NOMO-1 (cell line): ENCODE measurements at regions not wholly inside any gene's neighbourhood (a gene's known extent, or its start where the extent isn't known, plus 50 kb on each side); places are given as distances from the start of the nearest gene placed in this dataset.
"Not testable (repeated sequence)": the region's sequence is repeated elsewhere in the genome, so short reads cannot be mapped to it uniquely, and the experiment has no call there.

Experiments used
- DNase-seq, 2 experiments: peaks; one replicate each; lab custom pipeline; 2025; ENCODE audit not compliant: unreplicated experiment in 2 of 2; lab: John Stamatoyannopoulos, UW

- DNase-seq, result peak in 1 of 2 experiments; percentile 21
Measured at GRCh38 chr4:138113819-138114400, 128.2 kb downstream of the SLC7A11 start.

DNA sequence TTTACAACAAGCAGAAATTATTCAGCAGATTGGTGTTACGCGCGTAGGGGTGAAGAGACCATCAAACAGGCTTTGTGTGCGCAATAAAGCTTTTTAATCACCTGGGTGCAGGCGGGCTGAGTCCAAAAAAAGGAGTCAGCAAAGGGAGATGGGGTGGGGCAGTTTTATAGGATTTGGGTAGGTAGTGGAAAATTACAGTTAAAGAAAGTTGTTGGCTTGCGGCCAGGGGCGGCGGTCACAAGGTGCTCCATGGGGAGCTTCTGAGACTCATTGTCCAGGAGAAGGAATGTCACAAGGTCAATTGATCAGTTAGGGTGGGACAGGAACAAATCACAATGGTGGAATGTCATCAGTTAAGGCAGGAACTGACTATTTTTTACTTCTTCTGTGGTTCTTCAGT, 129.3 kb downstream of the SLC7A11 start:
- DNase-seq, result not testable (repeated sequence)

GRCh38 chr4:138112389-138112788, 129.8 kb downstream of the SLC7A11 start:
- DNase-seq, result no peak

- no peak for DNase-seq
Measured at GRCh38 chr4:138111462-138112000, 130.6 kb downstream of the SLC7A11 start.

- no peak for DNase-seq
Measured at GRCh38 chr4:138110815-138111214, 131.3 kb downstream of the SLC7A11 start.

- no peak for DNase-seq
Measured at GRCh38 chr4:138107023-138107422, 135.1 kb downstream of the SLC7A11 start.

- no peak for DNase-seq
Measured at GRCh38 chr4:138105331-138105730, 136.8 kb downstream of the SLC7A11 start.

- no peak for DNase-seq
Measured at GRCh38 chr4:138104284-138104680, 137.9 kb downstream of the SLC7A11 start.

DNA sequence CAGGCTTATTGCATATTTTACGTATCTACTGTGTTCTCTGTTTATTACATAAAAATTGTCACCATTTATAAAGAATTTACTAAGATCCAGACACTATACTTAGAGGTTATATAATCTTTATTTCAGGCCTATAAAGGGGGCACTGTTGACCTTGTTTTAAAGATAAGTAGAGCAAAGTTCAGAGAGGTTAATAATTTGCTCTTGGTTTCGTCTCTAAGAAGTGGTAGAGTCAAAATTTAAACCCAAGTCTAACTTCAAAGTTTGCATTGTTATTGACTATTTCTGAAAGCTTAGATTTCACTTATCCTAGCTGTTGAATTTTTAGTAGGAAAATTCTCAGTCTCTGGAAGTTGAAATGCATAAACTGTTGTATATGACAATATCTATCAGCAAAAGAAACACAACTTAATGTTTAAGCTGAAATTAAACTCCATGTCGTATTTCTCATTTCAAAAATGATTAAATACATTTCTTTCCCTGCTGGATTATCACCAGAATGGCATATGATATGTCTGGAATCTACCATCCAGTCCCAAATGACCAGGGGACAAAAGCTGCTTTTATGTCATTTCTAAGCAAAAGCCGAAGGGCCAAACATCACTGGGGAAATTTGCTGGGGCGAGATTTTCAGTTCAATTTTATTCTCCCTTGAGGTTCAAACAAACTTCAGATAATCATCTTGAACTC, 138.4 kb downstream of the SLC7A11 start:
- DNase-seq, result no peak

DNA sequence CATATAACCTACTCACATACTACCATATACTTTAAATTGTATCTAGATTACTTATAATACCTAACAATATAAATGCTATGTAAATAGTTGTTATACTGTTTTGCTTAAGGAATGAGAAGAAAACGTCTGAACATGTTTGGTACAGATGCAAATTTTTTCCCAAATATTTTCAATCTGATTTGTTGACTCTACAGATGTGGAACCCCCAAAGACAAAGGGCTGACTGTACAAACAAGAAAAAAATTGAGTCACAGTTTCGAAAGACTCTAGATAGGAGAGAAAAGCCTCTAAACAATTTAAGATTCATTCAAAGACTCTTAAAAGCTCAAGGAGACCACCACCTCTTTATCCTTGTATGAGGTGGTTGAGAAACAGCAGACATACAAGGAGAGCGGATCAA, 142.8 kb downstream of the SLC7A11 start:
- no peak for DNase-seq

GRCh38 chr4:138097912-138098600, 144.1 kb downstream of the SLC7A11 start:
- peak in 1 of 2 experiments; percentile 34 for DNase-seq

GRCh38 chr4:138096384-138097062, 145.6 kb downstream of the SLC7A11 start:
- DNase-seq, result no peak

DNA sequence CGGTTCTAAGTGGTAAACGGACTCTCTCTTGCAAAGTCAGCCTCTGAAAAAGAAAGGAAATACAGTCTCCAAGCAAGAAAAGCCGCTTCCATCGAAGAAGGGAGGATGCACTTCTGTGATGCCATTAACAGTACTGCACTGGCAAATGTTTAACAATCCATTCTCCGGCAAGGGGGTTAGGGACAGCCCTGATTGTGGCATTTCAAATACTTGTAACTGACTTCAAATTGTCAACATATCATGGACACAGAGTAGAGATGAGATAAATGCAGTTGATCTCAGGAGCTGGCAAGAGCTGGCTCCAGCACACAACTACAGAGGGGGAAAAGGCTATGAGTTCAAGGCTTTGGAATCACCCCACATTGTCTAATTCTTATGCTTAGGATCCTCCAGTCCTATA, 146.8 kb downstream of the SLC7A11 start:
- no peak for DNase-seq

DNA sequence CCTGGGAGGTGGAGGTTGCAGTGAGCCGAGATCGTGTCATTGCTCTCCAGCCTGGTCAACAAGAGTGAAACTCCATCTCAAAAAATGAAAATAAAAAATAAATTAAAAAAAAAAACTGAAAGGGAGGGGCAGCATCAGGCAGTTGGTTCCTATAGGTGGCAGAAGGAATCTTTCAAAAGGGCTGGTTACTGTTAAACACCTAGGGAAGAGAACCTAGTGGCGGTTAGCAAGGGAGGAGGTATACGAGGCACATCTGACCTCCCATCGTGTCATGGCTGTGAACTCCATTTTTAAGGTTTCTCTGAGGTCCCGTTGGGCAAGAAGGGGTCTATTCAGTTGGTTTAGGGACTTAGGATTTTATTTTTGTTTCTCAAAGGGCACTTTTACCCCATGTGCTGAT, 150.1 kb downstream of the SLC7A11 start:
- DNase-seq, result no peak

DNA sequence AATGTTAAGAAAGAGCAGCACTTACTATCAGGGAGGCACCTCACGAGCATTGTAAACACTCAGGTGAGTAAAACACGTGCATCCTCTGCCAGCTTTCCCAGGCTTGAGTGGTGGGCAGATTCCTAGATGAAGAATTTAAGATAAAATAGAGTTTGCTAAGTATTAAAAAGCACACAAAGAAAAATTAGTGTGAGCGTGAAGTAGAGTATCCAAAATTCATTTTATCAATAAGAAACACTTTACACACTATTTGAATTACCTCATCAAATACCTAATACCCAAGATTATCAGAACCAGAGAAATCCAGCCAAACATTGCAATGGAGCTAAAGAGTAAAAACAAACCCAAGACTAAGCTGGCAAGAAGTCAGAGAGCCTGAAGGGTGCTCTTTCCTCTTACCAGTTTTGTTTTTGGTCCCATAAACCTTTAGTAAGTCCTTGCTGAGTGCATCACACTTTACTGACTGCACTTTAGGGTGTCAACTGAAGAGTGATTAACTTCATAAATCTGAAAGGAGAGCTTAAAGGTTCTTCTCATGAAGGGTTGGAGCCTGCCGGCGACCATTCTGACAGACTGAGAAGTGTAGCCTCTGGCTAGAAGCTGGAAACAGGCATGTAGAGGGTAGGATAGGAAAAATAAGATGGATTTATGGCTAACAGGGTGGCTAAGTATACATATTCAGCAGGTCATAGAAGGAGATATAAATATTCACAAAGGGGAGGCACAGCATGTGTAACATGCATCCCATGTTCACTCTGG, 151.1 kb downstream of the SLC7A11 start:
- DNase-seq, result no peak

DNA sequence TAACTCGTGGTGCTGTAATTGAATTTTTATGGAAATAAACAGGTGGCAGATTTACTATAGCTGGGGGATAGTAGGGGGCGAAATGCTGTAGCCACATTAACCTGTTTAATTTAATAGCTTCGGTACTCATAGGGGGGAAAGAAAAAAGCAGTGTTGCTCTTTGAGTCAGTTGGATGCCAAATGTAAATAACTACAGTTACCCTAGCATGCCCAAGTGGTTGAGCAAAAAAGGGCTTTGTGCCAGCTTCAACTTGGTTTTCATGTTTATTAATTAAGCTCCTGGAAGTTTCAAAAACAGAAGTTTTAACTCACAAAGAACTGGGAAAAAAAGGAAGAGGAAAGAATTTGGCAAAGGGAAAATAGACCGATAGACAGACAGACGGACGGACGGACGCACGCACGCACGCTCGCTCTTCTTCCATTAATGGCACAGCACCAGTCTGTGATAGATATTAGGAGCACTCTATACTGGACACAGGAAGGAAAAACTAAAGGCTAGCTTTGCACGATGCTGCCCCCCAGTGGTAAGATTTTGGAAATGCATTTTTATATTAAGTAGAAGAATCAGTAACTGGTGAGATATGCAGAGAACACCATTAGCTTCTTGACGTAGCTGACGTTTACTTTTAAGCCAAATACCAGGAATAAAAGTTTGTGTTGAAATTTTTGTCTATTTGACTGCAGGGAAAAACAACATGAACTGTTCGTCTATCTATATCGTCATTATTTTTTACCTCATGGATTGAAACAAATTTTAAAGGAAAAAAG, 151.8 kb downstream of the SLC7A11 start:
- peak; percentile 24 to 59 for DNase-seq

DNA sequence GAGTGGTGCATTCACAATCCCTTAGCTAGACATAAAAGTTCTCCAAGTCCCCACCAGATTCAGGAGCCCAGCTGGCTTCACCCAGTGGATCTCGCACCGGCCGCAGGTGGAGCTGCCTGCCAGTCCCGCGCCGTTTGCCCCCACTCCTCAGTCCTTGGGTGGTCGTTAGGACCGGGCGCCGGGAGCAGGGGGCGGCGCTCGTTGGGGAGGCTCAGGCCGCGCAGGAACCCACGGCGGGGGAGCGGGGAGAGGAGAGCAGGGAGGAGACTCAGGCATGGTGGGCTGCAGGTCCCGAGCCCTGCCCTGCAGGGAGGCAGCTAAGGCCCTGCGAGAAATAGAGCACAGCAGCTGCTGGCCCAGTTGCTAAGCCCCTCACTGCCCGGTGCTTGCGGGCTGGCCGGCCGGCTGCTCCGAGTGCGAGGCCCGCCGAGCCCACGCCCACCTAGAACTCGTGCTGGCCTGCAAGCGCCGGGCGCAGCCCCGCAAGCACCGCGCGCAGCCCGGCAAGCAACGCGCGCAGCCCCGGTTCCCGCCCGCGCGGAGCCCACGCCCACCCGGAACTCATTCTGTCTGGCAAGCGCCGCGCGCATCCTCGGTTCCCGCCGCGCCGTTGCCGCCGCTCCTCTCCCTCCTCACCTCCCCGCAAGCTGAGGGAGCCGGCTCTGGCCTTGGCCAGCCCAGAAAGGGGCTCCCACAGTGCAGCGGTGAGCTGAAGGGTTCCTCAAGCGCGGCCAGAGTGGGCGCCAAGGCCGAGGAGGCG, 153.5 kb downstream of the SLC7A11 start:
- no peak for DNase-seq

DNA sequence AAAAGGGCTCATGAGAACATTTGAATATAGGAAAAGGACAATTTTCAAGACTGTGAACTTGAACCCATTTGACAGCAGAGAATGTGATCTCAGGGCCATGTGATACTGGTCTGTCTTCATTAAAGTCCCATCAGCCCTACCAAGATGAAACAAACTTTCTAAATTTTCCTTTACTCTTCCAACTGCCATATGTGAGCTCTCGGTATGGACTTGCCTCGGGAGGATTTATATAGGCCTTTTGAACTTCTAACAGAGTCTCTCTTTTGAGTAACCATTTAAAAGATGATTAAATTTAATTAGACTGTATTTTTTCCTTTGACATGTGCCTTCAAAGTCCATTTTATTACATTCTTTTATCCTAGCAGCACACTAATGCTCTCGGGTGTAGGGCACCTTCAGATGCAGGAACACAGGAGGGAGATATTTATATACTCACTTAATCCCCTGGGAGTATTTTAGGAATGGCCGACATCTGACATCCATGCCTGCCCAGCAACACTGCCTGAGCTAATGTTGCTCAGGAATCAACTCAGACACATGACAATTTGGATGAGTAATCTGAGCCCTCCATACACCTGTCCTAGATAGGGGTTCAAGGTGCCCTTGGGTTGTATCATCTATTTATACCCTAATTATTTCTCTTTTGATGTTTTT, 155.0 kb downstream of the SLC7A11 start:
- no peak for DNase-seq
